Kidney capillary endothelial cell (primary cell): ENCODE measurements at regions not wholly inside any gene's neighbourhood (a gene's known extent, or its start where the extent isn't known, plus 50 kb on each side); places are given as distances from the start of the nearest gene placed in this dataset.

Experiments
- DNase-seq: peaks from one replicate; pipeline ENCODE4 v3.0.0-alpha.2; 2018; ENCODE audit warnings: low spot score

DNA sequence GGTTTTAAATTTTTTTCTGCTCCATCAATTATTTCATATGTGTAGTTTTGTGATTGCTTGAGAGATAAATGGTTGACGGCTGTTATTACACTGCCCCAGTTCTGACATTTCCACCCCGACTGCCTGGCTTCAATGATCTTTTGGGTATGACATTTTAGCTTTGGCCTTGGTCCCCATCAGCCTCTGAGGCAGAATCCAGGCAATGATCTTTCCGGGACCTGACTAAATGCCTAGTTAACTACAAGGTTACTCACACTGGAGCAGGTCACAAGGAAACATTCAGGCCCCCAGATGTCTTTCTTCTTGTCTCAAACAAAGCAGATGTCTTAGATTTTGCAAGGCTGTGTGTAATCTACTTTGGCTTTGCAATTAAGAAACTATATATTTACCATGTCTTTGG is 61.1 kb upstream of the TMCO5A start:
- no peak for DNase-seq

DNA sequence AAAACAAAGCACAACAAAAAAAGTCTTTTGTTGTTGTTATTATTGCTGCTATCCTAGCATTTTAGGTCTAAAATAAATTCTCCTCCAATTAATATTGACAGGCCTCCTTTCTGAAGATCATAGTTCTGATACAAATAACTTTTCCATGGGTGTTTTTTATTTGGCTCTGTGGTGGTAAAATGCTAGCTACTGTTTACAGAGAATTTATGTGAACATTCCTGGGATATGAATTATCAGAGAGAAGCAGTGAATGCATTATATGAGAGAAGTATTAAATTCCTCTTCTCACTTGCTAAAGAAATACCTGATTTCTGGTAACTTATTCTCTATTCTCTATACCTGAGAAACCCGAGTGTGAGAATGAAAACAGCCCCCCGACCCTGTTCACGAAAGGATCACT is 57.5 kb upstream of the TMCO5A start:
- no peak for DNase-seq

DNA sequence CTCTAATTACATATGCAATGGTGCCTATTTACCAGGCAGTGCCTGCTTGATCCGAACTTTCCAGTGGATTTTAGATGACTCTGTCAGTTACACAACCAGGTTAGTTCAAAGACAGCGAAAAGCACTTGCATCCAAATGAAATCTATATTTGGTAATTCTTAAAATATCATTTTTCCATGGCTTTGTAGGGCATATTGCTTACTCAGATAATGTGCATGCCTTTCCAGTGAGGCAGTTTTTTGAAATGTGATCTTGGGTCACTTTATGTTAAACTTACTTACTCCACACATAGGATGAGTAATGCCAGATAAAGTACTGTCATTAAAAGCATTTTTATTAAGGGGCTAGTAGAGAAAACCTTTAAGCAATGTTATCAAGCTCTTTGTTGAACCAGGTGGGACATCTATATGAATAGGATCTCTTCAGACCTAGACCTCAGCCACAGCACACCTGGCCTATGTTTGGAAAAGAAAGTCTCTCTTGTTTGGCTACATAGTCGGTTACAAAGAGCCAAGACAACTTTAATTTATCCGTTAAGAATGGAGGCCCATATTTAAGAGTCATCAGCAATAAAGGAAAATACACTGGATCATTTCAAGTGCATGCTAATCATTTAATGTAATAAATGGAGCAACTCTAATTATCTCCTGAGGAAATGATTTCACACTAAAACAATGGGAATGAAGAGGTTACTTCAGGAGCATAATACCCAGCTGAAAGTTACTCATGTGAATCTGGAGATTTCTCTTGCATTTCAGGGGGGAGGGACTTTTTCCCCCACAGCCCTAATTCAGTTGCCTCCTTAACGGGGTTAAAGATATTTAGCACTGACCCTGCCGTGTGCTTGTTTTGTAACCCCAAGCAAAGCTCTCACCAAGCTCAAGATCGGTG is 56.3 kb upstream of the TMCO5A start:
- peak; percentile 44 for DNase-seq

DNA sequence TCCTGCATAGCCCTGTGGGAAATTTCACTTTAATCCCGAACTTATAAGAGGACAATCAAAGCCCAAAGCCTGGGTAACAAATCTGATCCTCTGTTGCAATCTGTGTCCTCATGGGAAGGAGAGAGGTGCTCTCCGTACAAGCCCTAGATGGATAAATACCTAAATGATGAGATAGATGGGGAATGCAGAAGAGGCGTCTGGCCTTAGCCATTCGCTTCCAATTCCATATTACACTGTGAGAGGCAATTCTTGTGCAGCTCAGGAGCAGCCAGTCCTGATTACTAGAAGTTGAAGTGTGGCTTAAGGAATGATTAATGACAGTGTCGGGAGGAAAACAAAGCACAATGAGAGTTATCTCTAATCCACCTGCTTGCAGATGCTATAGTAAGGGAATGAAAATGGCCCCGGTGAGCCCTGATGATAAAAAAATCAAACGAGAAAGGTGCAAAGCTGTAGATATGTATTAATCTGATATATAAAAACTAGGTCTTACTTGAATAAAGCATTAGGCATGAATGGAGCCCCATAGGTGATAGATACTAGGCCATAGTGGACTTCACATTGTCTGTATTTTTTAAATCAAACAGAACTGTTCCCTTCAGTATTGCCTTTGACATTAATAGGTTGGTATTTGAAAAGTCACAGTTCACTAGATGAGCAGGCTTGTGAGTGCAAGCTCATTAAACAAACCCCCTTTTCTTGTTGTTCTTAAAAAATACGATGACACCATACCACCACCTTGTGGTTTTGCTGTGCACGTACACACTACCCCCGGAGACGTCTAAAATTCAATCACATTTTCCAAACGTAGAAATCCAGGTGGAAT is 54.2 kb upstream of the TMCO5A start:
- peak; percentile 64 for DNase-seq

DNA sequence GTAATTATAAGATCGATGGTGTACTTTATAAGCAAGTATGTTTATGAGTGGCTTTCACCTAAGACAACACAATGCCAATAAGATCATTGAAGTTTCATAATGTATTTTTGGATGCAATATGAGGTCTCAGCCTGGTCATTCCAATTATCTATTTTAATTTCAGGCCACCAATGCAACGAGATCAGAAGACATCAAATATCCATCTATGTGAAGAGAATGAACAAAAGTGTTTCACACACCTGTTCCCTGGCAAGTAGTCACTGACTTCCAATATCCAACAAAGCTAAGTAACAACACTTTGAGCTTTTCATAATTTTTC is 53.6 kb upstream of the TMCO5A start:
- DNase-seq: no peak

DNA sequence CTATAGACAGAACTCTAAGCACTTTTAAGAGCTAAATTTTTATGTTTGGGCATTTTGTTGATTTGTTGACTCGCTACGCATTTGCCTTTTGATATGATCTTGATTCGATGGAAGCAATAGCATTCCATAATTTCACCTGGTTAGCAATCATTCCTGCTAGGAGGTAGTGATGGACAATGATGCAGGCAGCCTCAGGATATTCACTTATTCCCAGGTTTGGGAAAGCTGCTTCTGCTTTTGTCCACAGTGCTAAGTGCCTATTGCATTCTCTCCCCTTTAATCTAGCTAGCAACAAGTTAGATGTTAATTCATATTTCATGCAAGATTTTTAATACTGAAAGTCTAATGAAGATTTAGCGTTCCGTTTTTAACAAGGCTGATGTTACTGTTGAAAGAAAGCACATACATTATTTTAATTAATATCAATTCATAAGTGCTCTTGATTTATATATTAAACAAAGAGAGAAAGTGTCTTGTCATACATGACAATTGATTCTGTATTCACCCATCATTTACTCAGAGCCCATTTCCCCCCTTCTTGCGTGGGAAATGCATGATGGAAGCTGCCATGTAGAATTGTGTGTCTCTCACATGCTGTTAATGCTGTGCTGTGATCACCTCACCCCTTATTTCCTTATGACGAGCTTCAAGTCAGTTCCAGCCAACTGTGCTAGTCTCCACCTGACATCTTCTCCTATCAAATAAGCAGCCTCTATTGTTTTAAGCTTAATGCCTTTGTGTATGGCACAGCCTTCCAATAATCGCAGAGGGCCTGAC is 53.0 kb upstream of the TMCO5A start:
- no peak for DNase-seq

DNA sequence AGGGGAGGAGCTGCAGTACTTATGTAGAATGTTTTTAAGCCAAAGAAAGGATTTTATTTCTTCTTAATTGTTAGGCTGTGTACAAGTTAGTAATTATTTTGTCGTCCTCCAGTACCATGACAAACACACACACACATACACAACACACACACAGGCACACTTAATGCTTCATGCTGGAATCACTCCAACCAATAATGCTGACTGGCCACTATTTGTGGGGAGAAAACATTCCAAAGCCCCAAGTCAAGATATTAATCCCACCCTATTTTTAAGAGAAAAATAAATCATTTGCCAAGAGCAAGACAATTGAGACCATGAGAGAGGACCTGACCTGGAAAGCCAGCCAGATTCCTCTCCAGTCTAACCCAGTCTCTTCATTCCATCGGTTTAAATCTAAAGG is 51.8 kb upstream of the TMCO5A start:
- no peak for DNase-seq
